Erythroblast (primary cell): ENCODE measurements at regions not wholly inside any gene's neighbourhood (a gene's known extent, or its start where the extent isn't known, plus 50 kb on each side); places are given as distances from the start of the nearest gene placed in this dataset.

Experiments
- GATA1 ChIP-seq: IDR thresholded peaks from 2 replicates; pipeline ENCODE4 v1.6.1; 2011; ENCODE audit warnings: low read depth, mild to moderate bottlenecking, control low read depth, low read length, moderate library complexity
- POLR2A ChIP-seq: IDR thresholded peaks from 2 replicates; pipeline ENCODE4 v1.6.1; 2011; ENCODE audit warnings: mild to moderate bottlenecking, low read length

GRCh38 chr3:41011854-41012253 is 187.5 kb upstream of the CTNNB1 start:
- no peak for TF ChIP-seq POLR2A
- no peak for TF ChIP-seq GATA1
